ENCODE measurements at regions not wholly inside any gene's neighbourhood (a gene's known extent, or its start where the extent isn't known, plus 50 kb on each side); places are given as distances from the start of the nearest gene placed in this dataset.

- TF ChIP-seq GATA2 (IDR thresholded peaks at IDR 0.05; ENCODE audit: low read depth, low read length) (no peak), GATA3 (IDR thresholded peaks at IDR 0.05; ENCODE audit: low read depth, low read length) (no peak)
These were observed 59.5 kb upstream of the GGTLC1 start for GRCh38 chr20:24048024-24048611.

DNA sequence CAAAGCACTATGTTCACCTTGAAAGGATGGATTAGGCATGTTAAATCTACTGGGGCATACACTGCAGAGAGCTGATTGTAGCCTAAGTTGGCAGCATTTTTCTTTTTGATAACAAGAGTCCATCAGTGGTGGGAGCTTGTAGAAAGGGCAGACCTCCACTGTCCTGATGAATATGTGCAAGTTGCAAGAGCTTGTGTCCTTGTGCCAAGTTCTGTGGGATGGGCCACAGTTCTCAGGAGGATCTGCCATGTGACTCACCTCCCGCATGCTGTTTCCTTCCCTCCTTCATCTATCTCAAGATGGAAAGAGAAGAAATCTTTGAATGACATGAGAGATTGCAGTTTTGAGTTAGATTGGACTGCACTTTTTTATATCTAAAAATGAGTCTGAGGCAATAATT, 58.3 kb upstream of the GGTLC1 start:
- TF ChIP-seq GATA2 (IDR thresholded peaks at IDR 0.05; ENCODE audit: low read depth, low read length): no peak
- TF ChIP-seq GATA3 (IDR thresholded peaks at IDR 0.05; ENCODE audit: low read depth, low read length): no peak

DNA sequence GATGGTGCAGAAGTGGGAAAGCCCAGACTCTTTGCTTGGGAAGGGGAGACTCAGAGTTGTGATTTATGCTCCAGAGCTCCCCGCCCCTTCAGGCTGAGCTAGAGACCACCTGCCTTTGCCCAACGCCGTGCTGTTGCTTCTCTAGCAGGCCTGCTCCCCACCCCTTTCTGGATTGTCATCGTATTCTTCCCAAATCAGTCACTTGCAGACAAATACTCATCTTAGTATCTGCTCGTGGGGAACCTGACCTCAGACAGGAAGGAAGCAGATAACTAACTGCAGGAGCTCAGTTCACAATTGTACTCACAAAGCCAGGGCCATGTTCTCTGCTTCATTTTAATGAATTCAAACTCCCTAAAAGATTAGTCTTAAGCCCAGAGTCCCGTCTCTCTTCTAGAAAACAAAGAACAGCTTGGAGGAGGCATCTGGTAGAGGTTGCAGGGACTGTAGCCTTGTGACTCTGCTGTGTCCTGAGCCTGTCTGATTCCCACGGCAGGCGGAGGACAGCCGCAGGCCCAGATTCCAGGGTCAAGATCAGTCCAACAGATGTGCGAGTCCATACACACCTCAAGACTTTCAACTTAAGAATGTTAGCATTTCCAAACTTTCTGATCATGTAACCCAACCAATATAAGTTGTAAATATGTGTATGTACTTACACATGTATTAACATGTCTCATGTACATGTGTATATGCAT, 57.2 kb upstream of the GGTLC1 start:
- TF ChIP-seq GATA2 (IDR thresholded peaks at IDR 0.05; ENCODE audit: low read depth, low read length) (no peak), GATA3 (IDR thresholded peaks at IDR 0.05; ENCODE audit: low read depth, low read length) (no peak)

GRCh38 chr20:24043294-24043693, 54.7 kb upstream of the GGTLC1 start:
- no peak for TF ChIP-seq GATA2 (IDR thresholded peaks at IDR 0.05; ENCODE audit: low read depth, low read length)
- no peak for TF ChIP-seq GATA3 (IDR thresholded peaks at IDR 0.05; ENCODE audit: low read depth, low read length)

DNA sequence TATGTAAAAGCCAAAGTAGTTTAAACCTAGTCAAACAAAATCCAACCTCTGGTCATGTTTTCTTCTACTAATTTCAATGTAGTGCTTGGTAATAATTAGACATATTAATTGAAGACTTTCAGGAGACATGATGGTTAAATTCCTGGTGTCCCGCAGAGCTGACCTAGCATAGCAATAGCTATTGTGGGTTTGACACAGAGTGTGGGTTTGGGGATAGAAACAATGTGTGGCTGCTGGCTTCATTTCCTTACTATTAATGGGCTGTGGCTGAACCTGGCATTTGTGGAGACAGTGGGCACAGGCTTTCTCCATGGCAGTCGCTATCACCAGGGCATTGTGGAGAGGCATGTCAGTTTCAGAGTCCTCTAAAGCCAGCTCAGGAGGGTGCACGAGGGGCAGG, 54.1 kb upstream of the GGTLC1 start:
- TF ChIP-seq GATA3 (IDR thresholded peaks at IDR 0.05; ENCODE audit: low read depth, low read length) (no peak), GATA2 (IDR thresholded peaks at IDR 0.05; ENCODE audit: low read depth, low read length) (no peak)

GRCh38 chr20:24040896-24041459, 52.4 kb upstream of the GGTLC1 start:
- TF ChIP-seq GATA2 (IDR thresholded peaks at IDR 0.05; ENCODE audit: low read depth, low read length) (no peak), GATA3 (IDR thresholded peaks at IDR 0.05; ENCODE audit: low read depth, low read length) (no peak)

- TF ChIP-seq GATA2 (IDR thresholded peaks at IDR 0.05; ENCODE audit: low read depth, low read length) (no peak), GATA3 (IDR thresholded peaks at IDR 0.05; ENCODE audit: low read depth, low read length) (no peak)
These were observed 50.6 kb upstream of the GGTLC1 start for GRCh38 chr20:24039196-24039595.

Data from SH-SY5Y (cell line).